CD4-positive, CD25-positive, alpha-beta regulatory T cell (primary cell): ENCODE measurements at regions not wholly inside any gene's neighbourhood (a gene's known extent, or its start where the extent isn't known, plus 50 kb on each side); places are given as distances from the start of the nearest gene placed in this dataset.

ENCODE experiments used
- ATAC-seq, 2 donors: fragments of 150-1000 bp; cut with Tn5 transposase; one replicate each; pipeline ENCODE4 v1.10.0; 2021; ENCODE audit warnings: low read depth in 2 of 2, moderate number of reproducible peaks in 2 of 2, moderate library complexity in 1 of 2
- DNase-seq, 3 donors: peaks; one replicate each; pipeline versions ENCODE4 v3.0.0 to v3.0.0-alpha.2; 2012 to 2022; ENCODE audit warnings: mixed read lengths in 1 of 3
- H3K27ac ChIP-seq: one replicate; pipeline ENCODE4 v1.7.0; 2013; ENCODE audit warnings: mild to moderate bottlenecking, low read length; ENCODE audit not compliant: insufficient read depth, poor library complexity, severe bottlenecking
- H3K27me3 ChIP-seq: one replicate; pipeline ENCODE4 v1.7.0; 2013; ENCODE audit warnings: low read length; ENCODE audit not compliant: control insufficient read depth, insufficient read depth
- H3K36me3 ChIP-seq: one replicate; pipeline ENCODE4 v1.7.0; 2013; ENCODE audit warnings: mild to moderate bottlenecking, low read length, moderate library complexity; ENCODE audit not compliant: control insufficient read depth, insufficient read depth
- H3K4me1 ChIP-seq: 2 replicates; pipeline ENCODE4 v1.7.0; 2013; ENCODE audit warnings: mild to moderate bottlenecking, low read length; ENCODE audit not compliant: insufficient read depth, control insufficient read depth, poor library complexity, severe bottlenecking
- H3K4me3 ChIP-seq: one replicate; pipeline ENCODE4 v1.7.0; 2013; ENCODE audit warnings: low read depth, mild to moderate bottlenecking, low read length, moderate library complexity
- H3K9me3 ChIP-seq, 2 experiments: 1 replicate in 1 of 2; 2 replicates in 1 of 2; pipeline ENCODE4 v1.7.0; 2013; ENCODE audit warnings: low read length in 2 of 2, mild to moderate bottlenecking in 1 of 2, moderate library complexity in 1 of 2; ENCODE audit not compliant: control insufficient read depth in 2 of 2
- H3K27ac Mint-ChIP-seq, 3 donors: one replicate each; pipeline ENCODE4 v1.8.0; 2020 to 2022; ENCODE audit warnings: mild to moderate bottlenecking in 3 of 3, mixed read lengths in 3 of 3, moderate library complexity in 2 of 3
- H3K27me3 Mint-ChIP-seq: one replicate; pipeline ENCODE4 v1.8.0; 2022; ENCODE audit warnings: mild to moderate bottlenecking, mixed read lengths
- H3K36me3 Mint-ChIP-seq: one replicate; pipeline ENCODE4 v1.8.0; 2020; ENCODE audit warnings: mixed read lengths
- H3K4me1 Mint-ChIP-seq, 4 donors: one replicate each; pipeline ENCODE4 v1.8.0; 2020 to 2022; ENCODE audit warnings: mixed read lengths in 4 of 4, mild to moderate bottlenecking in 1 of 4
- H3K4me3 Mint-ChIP-seq, 4 donors: one replicate each; pipeline ENCODE4 v1.8.0; 2020 to 2022; ENCODE audit warnings: mild to moderate bottlenecking in 4 of 4, mixed read lengths in 4 of 4, moderate library complexity in 3 of 4
- H3K9me3 Mint-ChIP-seq, 7 donors: one replicate each; pipeline ENCODE4 v1.8.0; 2020 to 2022; ENCODE audit warnings: mixed read lengths in 7 of 7, mild to moderate bottlenecking in 3 of 7, moderate library complexity in 2 of 7

- Histone ChIP-seq H3K4me3 (no peak overlapping the region), H3K27ac (no peak overlapping the region), H3K9me3 (no peaks in the 10 kb centered on the region), H3K4me1 (no peaks in the 10 kb centered on the region), H3K27me3 (no peaks in the 10 kb centered on the region), H3K36me3 (no peaks in the 10 kb centered on the region)
- no peak for DNase-seq
- no peak overlapping the region for H3K4me3 Mint-ChIP-seq
- no peak overlapping the region for H3K27ac Mint-ChIP-seq
- no peaks in the 10 kb centered on the region for H3K36me3 Mint-ChIP-seq
- H3K27me3 Mint-ChIP-seq = peaks cover 4% of the 10 kb centered on the region
- no peak for ATAC-seq
- H3K9me3 Mint-ChIP-seq = peaks cover 0 to 3% (median 0%) of the 10 kb centered on the region in 7 donors
- H3K4me1 Mint-ChIP-seq = no peaks in the 10 kb centered on the region
These were observed 174.5 kb downstream of the DACT1 start for GRCh38 chr14:58812050-58812910.

GRCh38 chr14:58813745-58814144 is 176.0 kb downstream of the DACT1 start:
- Mint-ChIP-seq H3K9me3 (peaks cover 0 to 3% (median 0%) of the 10 kb centered on the region in 7 donors), H3K4me3 (no peak overlapping the region), H3K4me1 (peaks cover 0 to 4% (median 0%) of the 10 kb centered on the region in 4 donors), H3K36me3 (no peaks in the 10 kb centered on the region), H3K27ac (no peak overlapping the region), H3K27me3 (peaks cover 9% of the 10 kb centered on the region)
- Histone ChIP-seq H3K4me3 (no peak overlapping the region), H3K36me3 (no peaks in the 10 kb centered on the region), H3K27me3 (no peaks in the 10 kb centered on the region), H3K9me3 (no peaks in the 10 kb centered on the region), H3K4me1 (no peaks in the 10 kb centered on the region), H3K27ac (no peak overlapping the region)
- DNase-seq (no peak), ATAC-seq (no peak)

- no peak overlapping the region for H3K27ac ChIP-seq
- Mint-ChIP-seq H3K4me3 (no peak overlapping the region), H3K27ac (no peak overlapping the region), H3K9me3 (peaks cover 0 to 2% (median 0%) of the 10 kb centered on the region in 7 donors), H3K36me3 (no peaks in the 10 kb centered on the region), H3K27me3 (peaks cover 9% of the 10 kb centered on the region), H3K4me1 (peaks cover 0 to 4% (median 0%) of the 10 kb centered on the region in 4 donors)
- H3K4me3 ChIP-seq = no peak overlapping the region
- no peaks in the 10 kb centered on the region for H3K36me3 ChIP-seq
- no peaks in the 10 kb centered on the region for H3K27me3 ChIP-seq
- H3K9me3 ChIP-seq = no peaks in the 10 kb centered on the region
- ATAC-seq (no peak), DNase-seq (no peak)
- no peaks in the 10 kb centered on the region for H3K4me1 ChIP-seq
These were observed 176.7 kb downstream of the DACT1 start for GRCh38 chr14:58814466-58814865.

GRCh38 chr14:58815161-58815701 is 177.5 kb downstream of the DACT1 start:
- no peaks in the 10 kb centered on the region for H3K9me3 ChIP-seq
- no peak overlapping the region for H3K27ac ChIP-seq
- H3K36me3 Mint-ChIP-seq = no peaks in the 10 kb centered on the region
- H3K9me3 Mint-ChIP-seq = peaks cover 0 to 2% (median 0%) of the 10 kb centered on the region in 7 donors
- no peak for DNase-seq
- peaks cover 0 to 4% (median 0%) of the 10 kb centered on the region in 4 donors for H3K4me1 Mint-ChIP-seq
- peaks cover 9% of the 10 kb centered on the region for H3K27me3 Mint-ChIP-seq
- no peak overlapping the region for H3K4me3 ChIP-seq
- no peak overlapping the region for H3K27ac Mint-ChIP-seq
- ATAC-seq = no peak
- no peak overlapping the region for H3K4me3 Mint-ChIP-seq
- H3K36me3 ChIP-seq = no peaks in the 10 kb centered on the region
- no peaks in the 10 kb centered on the region for H3K4me1 ChIP-seq
- H3K27me3 ChIP-seq = no peaks in the 10 kb centered on the region

- H3K27ac Mint-ChIP-seq = no peak overlapping the region
- H3K36me3 Mint-ChIP-seq = no peaks in the 10 kb centered on the region
- no peak overlapping the region for H3K4me3 Mint-ChIP-seq
- Histone ChIP-seq H3K36me3 (no peaks in the 10 kb centered on the region), H3K4me1 (no peaks in the 10 kb centered on the region), H3K4me3 (no peak overlapping the region), H3K27me3 (no peaks in the 10 kb centered on the region), H3K9me3 (no peaks in the 10 kb centered on the region), H3K27ac (no peak overlapping the region)
- DNase-seq (no peak), ATAC-seq (no peak)
- peaks cover 9% of the 10 kb centered on the region for H3K27me3 Mint-ChIP-seq
- peaks cover 0 to 2% (median 0%) of the 10 kb centered on the region in 7 donors for H3K9me3 Mint-ChIP-seq
- peaks cover 0 to 4% (median 0%) of the 10 kb centered on the region in 4 donors for H3K4me1 Mint-ChIP-seq
These were observed 178.0 kb downstream of the DACT1 start for GRCh38 chr14:58815794-58816193.

GRCh38 chr14:58816416-58817115 is 178.8 kb downstream of the DACT1 start:
- peaks cover 9% of the 10 kb centered on the region for H3K27me3 Mint-ChIP-seq
- ATAC-seq (no peak), DNase-seq (no peak)
- peaks cover 0 to 3% (median 0%) of the 10 kb centered on the region in 7 donors for H3K9me3 Mint-ChIP-seq
- H3K4me1 Mint-ChIP-seq = peaks cover 0 to 4% (median 0%) of the 10 kb centered on the region in 4 donors
- no peak overlapping the region for H3K4me3 Mint-ChIP-seq
- Histone ChIP-seq H3K27me3 (no peaks in the 10 kb centered on the region), H3K9me3 (no peaks in the 10 kb centered on the region), H3K4me1 (no peaks in the 10 kb centered on the region), H3K36me3 (no peaks in the 10 kb centered on the region), H3K27ac (no peak overlapping the region), H3K4me3 (no peak overlapping the region)
- H3K36me3 Mint-ChIP-seq = no peaks in the 10 kb centered on the region
- H3K27ac Mint-ChIP-seq = no peak overlapping the region

DNA sequence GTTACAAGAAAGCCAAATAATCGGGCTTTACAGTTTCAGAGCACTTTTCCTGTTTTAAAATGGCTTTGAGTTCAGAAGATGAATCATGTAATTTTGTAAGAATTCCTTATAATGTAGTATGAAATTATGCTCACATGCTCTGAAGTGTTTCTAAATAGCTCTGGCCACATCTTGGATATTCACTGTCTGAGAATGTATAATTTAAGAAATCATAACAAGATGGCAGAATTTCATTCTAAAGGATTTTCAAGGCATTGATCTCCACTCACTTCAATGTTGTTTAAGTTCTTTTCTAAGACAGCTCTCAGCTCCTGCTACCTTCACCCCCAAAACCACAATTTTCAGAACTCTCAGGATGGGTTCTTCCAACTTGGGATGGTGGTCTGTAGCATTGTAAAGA is 180.1 kb downstream of the DACT1 start:
- Histone ChIP-seq H3K27ac (no peak overlapping the region), H3K36me3 (no peaks in the 10 kb centered on the region), H3K9me3 (no peaks in the 10 kb centered on the region), H3K4me3 (no peak overlapping the region), H3K27me3 (no peaks in the 10 kb centered on the region), H3K4me1 (no peaks in the 10 kb centered on the region)
- DNase-seq = no peak
- no peak for ATAC-seq
- Mint-ChIP-seq H3K27ac (no peak overlapping the region), H3K9me3 (peaks cover 0 to 5% (median 0%) of the 10 kb centered on the region in 7 donors), H3K4me1 (peaks cover 0 to 4% (median 0%) of the 10 kb centered on the region in 4 donors), H3K4me3 (no peak overlapping the region), H3K36me3 (no peaks in the 10 kb centered on the region), H3K27me3 (peaks cover 9% of the 10 kb centered on the region)
